ENCODE measurements at regions not wholly inside any gene's neighbourhood (a gene's known extent, or its start where the extent isn't known, plus 50 kb on each side); places are given as distances from the start of the nearest gene placed in this dataset.

- Histone ChIP-seq H3K4me1 (ENCODE audit: control insufficient read depth, insufficient read depth, low read length) (no peaks in the 10 kb centered on the region; the same call in 1 of the 2 replicates), H3K36me3 (ENCODE audit: control insufficient read depth, insufficient read depth, low read length) (no peaks in the 10 kb centered on the region), H3K9ac (ENCODE audit: low read length) (no peak overlapping the region), H3K27ac (ENCODE audit: low read depth, low read length) (no peak overlapping the region), H3K4me3 (ENCODE audit: low read depth, low read length) (no peak overlapping the region), H3K27me3 (ENCODE audit: control insufficient read depth, insufficient read depth, low read length) (no peaks in the 10 kb centered on the region), H3K9me3 (ENCODE audit: control insufficient read depth, insufficient read depth, low read depth, low read length) (peaks cover 3% of the 10 kb centered on the region; the same call in 1 of the 2 replicates)
Observed at GRCh38 chr4:100738196-100739165, 220.7 kb upstream of the EMCN start.

GRCh38 chr4:100736641-100737451, 219.0 kb upstream of the EMCN start:
- H3K36me3 ChIP-seq (ENCODE audit: control insufficient read depth, insufficient read depth, low read length), result no peaks in the 10 kb centered on the region
- no peaks in the 10 kb centered on the region; the same call in 1 of the 2 replicates for H3K4me1 ChIP-seq (ENCODE audit: control insufficient read depth, insufficient read depth, low read length)
- H3K4me3 ChIP-seq (ENCODE audit: low read depth, low read length), result no peak overlapping the region
- peaks cover 3% of the 10 kb centered on the region; the same call in 1 of the 2 replicates for H3K9me3 ChIP-seq (ENCODE audit: control insufficient read depth, insufficient read depth, low read depth, low read length)
- H3K27me3 ChIP-seq (ENCODE audit: control insufficient read depth, insufficient read depth, low read length), result no peaks in the 10 kb centered on the region
- no peak overlapping the region for H3K27ac ChIP-seq (ENCODE audit: low read depth, low read length)
- H3K9ac ChIP-seq (ENCODE audit: low read length), result no peak overlapping the region

GRCh38 chr4:100728861-100729260, 211.0 kb upstream of the EMCN start:
- no peaks in the 10 kb centered on the region for H3K36me3 ChIP-seq (ENCODE audit: control insufficient read depth, insufficient read depth, low read length)
- H3K9me3 ChIP-seq (ENCODE audit: control insufficient read depth, insufficient read depth, low read depth, low read length), result peaks cover 2% of the 10 kb centered on the region; the same call in 1 of the 2 replicates
- H3K4me3 ChIP-seq (ENCODE audit: low read depth, low read length), result no peak overlapping the region
- no peaks in the 10 kb centered on the region for H3K27me3 ChIP-seq (ENCODE audit: control insufficient read depth, insufficient read depth, low read length)
- no peaks in the 10 kb centered on the region for H3K4me1 ChIP-seq (ENCODE audit: control insufficient read depth, insufficient read depth, low read length)
- H3K9ac ChIP-seq (ENCODE audit: low read length), result no peak overlapping the region
- no peak overlapping the region for H3K27ac ChIP-seq (ENCODE audit: low read depth, low read length)

GRCh38 chr4:100722866-100723459, 205.1 kb upstream of the EMCN start:
- H3K4me3 ChIP-seq (ENCODE audit: low read depth, low read length), result no peak overlapping the region
- H3K36me3 ChIP-seq (ENCODE audit: control insufficient read depth, insufficient read depth, low read length), result no peaks in the 10 kb centered on the region
- H3K9ac ChIP-seq (ENCODE audit: low read length), result no peak overlapping the region

GRCh38 chr4:100722133-100722532, 204.3 kb upstream of the EMCN start:
- H3K4me1 ChIP-seq (ENCODE audit: control insufficient read depth, insufficient read depth, low read length), result no peaks in the 10 kb centered on the region
- no peak overlapping the region for H3K4me3 ChIP-seq (ENCODE audit: low read depth, low read length)
- H3K9me3 ChIP-seq (ENCODE audit: control insufficient read depth, insufficient read depth, low read depth, low read length), result no peaks in the 10 kb centered on the region
- no peaks in the 10 kb centered on the region for H3K27me3 ChIP-seq (ENCODE audit: control insufficient read depth, insufficient read depth, low read length)
- H3K36me3 ChIP-seq (ENCODE audit: control insufficient read depth, insufficient read depth, low read length), result no peaks in the 10 kb centered on the region
- H3K9ac ChIP-seq (ENCODE audit: low read length), result no peak overlapping the region
- no peak overlapping the region for H3K27ac ChIP-seq (ENCODE audit: low read depth, low read length)

More at GRCh38 chr4:100722866-100723459, 205.1 kb upstream of the EMCN start:
- Histone ChIP-seq H3K27me3 (ENCODE audit: control insufficient read depth, insufficient read depth, low read length) (no peaks in the 10 kb centered on the region), H3K9me3 (ENCODE audit: control insufficient read depth, insufficient read depth, low read depth, low read length) (no peaks in the 10 kb centered on the region), H3K4me1 (ENCODE audit: control insufficient read depth, insufficient read depth, low read length) (no peaks in the 10 kb centered on the region), H3K27ac (ENCODE audit: low read depth, low read length) (no peak overlapping the region)

GRCh38 chr4:100721490-100721889, 203.7 kb upstream of the EMCN start:
- no peaks in the 10 kb centered on the region for H3K36me3 ChIP-seq (ENCODE audit: control insufficient read depth, insufficient read depth, low read length)
- no peak overlapping the region for H3K27ac ChIP-seq (ENCODE audit: low read depth, low read length)
- H3K9ac ChIP-seq (ENCODE audit: low read length), result no peak overlapping the region
- H3K9me3 ChIP-seq (ENCODE audit: control insufficient read depth, insufficient read depth, low read depth, low read length), result no peaks in the 10 kb centered on the region
- no peaks in the 10 kb centered on the region for H3K4me1 ChIP-seq (ENCODE audit: control insufficient read depth, insufficient read depth, low read length)
- H3K4me3 ChIP-seq (ENCODE audit: low read depth, low read length), result no peak overlapping the region
- no peaks in the 10 kb centered on the region for H3K27me3 ChIP-seq (ENCODE audit: control insufficient read depth, insufficient read depth, low read length)

- no peak overlapping the region for H3K9ac ChIP-seq (ENCODE audit: low read length)
- no peaks in the 10 kb centered on the region for H3K9me3 ChIP-seq (ENCODE audit: control insufficient read depth, insufficient read depth, low read depth, low read length)
- no peaks in the 10 kb centered on the region for H3K4me1 ChIP-seq (ENCODE audit: control insufficient read depth, insufficient read depth, low read length)
- no peak overlapping the region for H3K4me3 ChIP-seq (ENCODE audit: low read depth, low read length)
- H3K27me3 ChIP-seq (ENCODE audit: control insufficient read depth, insufficient read depth, low read length), result no peaks in the 10 kb centered on the region
- H3K27ac ChIP-seq (ENCODE audit: low read depth, low read length), result no peak overlapping the region
- H3K36me3 ChIP-seq (ENCODE audit: control insufficient read depth, insufficient read depth, low read length), result no peaks in the 10 kb centered on the region
Observed at GRCh38 chr4:100721077-100721476, 203.3 kb upstream of the EMCN start.

GRCh38 chr4:100716416-100716815, 198.6 kb upstream of the EMCN start:
- H3K9me3 ChIP-seq (ENCODE audit: control insufficient read depth, insufficient read depth, low read depth, low read length), result no peaks in the 10 kb centered on the region
- no peaks in the 10 kb centered on the region for H3K27me3 ChIP-seq (ENCODE audit: control insufficient read depth, insufficient read depth, low read length)
- H3K27ac ChIP-seq (ENCODE audit: low read depth, low read length), result no peak overlapping the region
- H3K36me3 ChIP-seq (ENCODE audit: control insufficient read depth, insufficient read depth, low read length), result no peaks in the 10 kb centered on the region
- H3K4me3 ChIP-seq (ENCODE audit: low read depth, low read length), result no peak overlapping the region
- H3K9ac ChIP-seq (ENCODE audit: low read length), result no peak overlapping the region
- no peaks in the 10 kb centered on the region for H3K4me1 ChIP-seq (ENCODE audit: control insufficient read depth, insufficient read depth, low read length)

GRCh38 chr4:100708776-100709175, 191.0 kb upstream of the EMCN start:
- Histone ChIP-seq H3K4me1 (ENCODE audit: control insufficient read depth, insufficient read depth, low read length) (no peaks in the 10 kb centered on the region), H3K27me3 (ENCODE audit: control insufficient read depth, insufficient read depth, low read length) (no peaks in the 10 kb centered on the region), H3K9me3 (ENCODE audit: control insufficient read depth, insufficient read depth, low read depth, low read length) (no peaks in the 10 kb centered on the region), H3K9ac (ENCODE audit: low read length) (no peak overlapping the region), H3K27ac (ENCODE audit: low read depth, low read length) (no peak overlapping the region), H3K4me3 (ENCODE audit: low read depth, low read length) (no peak overlapping the region), H3K36me3 (ENCODE audit: control insufficient read depth, insufficient read depth, low read length) (no peaks in the 10 kb centered on the region)

GRCh38 chr4:100707786-100708185, 190.0 kb upstream of the EMCN start:
- no peak overlapping the region for H3K9ac ChIP-seq (ENCODE audit: low read length)
- no peaks in the 10 kb centered on the region for H3K4me1 ChIP-seq (ENCODE audit: control insufficient read depth, insufficient read depth, low read length)
- H3K27ac ChIP-seq (ENCODE audit: low read depth, low read length), result no peak overlapping the region
- H3K27me3 ChIP-seq (ENCODE audit: control insufficient read depth, insufficient read depth, low read length), result no peaks in the 10 kb centered on the region
- no peak overlapping the region for H3K4me3 ChIP-seq (ENCODE audit: low read depth, low read length)
- H3K9me3 ChIP-seq (ENCODE audit: control insufficient read depth, insufficient read depth, low read depth, low read length), result no peaks in the 10 kb centered on the region
- no peaks in the 10 kb centered on the region for H3K36me3 ChIP-seq (ENCODE audit: control insufficient read depth, insufficient read depth, low read length)
